ENCODE measurements at regions not wholly inside any gene's neighbourhood (a gene's known extent, or its start where the extent isn't known, plus 50 kb on each side); places are given as distances from the start of the nearest gene placed in this dataset.
"Not testable (repeated sequence)": the region's sequence is repeated elsewhere in the genome, so short reads cannot be mapped to it uniquely, and the experiment has no call there.

DNA sequence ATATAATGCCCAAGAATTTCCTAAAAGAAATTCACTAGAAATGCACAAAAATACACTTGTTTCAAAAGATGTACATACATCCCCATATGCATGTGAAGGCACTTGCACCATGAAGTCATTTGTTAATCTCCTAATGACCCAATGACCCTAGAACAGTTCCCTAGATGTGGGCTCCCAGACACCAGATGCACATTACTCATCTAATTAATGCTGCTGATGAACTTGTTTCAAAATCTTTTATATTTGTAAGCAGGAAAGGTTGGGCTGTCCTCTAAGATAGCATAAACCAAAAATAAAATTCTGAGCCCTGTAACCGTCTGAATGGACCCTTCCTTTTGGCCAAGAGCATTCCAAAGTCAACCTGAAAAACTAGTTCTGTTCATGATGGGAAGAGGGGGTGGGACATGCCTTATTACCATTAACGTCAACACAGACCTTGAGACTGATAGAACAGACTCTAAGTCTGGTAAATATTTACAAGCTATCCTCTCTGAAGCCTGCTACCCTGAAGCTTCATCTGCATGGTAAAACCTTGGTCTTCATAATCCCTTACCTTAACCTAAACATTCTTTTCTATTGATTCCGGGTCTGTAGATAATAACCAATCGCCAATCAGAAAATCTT lies 91.0 kb upstream of the DAPK1 start:
- DNase-seq (ENCODE audit: low spot score): no peak

DNA sequence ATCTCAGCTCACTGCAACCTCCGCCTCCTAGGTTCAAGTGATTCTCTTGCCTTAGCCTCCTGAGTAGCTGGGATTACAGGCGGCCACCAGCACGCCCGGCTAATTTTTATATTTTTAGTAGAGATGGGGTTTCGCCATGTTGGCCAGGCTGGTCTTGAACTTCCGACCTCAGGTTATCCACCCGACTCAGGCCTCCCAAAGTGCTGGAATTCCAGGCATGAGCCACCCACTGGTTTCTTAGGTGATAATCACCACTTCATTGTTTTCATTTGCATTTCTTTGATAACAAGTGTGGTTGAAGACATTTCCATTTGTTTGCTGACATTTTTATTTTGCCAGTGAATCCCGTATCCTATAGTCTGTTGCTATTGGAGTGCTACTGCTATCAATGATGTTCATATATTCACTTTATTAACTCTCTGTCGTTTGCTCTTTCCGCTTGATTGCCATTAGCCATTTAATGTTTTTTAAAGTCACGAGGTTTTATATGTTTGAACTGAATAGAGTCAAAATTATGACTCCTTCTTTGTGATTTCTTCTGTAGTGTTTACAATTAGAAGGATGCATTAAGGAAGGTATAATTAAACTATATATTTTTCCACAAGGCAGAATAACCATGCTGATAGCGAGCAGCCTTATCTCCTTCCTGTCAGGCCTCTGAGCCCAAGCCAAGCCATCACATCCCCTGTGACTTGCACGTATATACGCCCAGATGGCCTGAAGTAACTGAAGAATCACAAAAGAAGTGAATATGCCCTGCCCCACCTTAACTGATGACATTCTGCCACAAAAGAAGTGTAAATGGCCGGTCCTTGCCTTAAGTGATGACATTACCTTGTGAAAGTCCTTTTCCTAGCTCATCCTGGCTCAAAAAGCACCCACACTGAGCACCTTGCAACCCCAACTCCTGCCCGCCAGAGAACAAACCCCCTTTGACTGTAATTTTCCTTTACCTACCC lies 87.3 kb upstream of the DAPK1 start:
- DNase-seq (ENCODE audit: low spot score): not testable (repeated sequence)

DNA sequence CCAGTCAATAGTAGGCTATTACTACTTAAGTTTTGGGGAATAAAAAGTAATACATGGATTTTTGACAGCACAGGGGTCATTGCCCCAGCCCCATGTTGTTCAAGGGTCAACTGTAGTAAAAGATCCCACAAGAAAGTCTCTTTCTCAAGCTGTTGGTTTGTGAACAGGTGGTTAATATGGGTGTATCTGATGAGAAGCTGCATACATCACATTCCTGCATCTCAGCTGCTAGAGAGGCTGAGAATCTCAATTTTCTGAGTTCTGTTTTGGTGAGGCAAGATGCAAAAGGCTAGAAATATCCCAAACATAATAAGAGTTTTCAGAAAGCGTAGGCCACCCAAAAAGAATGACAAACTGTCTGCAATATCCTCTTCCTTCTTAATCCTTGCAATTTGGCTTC lies 76.8 kb upstream of the DAPK1 start:
- DNase-seq (ENCODE audit: low spot score): no peak

DNA sequence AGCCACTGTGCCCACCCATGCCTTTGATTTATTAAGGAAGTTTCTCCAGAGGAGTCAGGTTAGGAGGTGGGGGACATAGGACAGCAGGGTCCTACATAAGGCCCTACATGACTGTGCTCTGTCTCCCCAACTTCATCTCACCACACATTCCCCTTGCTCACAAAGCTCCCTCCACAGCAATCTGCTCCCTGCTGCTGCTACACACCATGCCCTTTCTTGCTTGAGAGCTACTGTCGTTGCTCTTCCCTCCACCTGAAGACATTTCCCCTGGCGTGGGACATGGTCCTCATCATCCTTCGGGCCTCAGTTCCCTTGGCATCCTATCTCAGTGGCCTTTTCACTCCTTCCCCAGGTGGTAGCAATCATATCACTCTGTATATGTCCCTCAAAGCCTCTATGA lies 75.9 kb upstream of the DAPK1 start:
- no peak for DNase-seq (ENCODE audit: low spot score)

DNA sequence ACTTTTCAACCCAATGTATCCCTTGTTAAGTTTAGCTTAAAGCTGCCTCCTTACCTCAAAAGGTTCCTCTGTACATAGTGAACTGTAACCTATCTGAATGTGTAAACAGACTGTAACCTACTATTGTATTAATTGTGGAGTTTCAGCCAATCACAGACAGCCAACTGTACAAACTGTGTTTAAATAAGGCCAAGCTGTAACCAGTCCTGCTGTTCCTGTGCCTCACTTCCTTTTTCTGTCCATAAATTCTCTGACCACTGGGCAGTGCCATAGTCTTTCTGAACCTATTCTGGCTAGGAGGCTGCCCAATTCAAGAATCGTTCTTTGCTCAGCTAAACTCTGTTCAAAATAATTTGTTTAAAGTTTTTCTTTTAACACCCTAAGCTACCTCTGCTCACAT lies 74.7 kb upstream of the DAPK1 start:
- DNase-seq (ENCODE audit: low spot score): no peak

DNA sequence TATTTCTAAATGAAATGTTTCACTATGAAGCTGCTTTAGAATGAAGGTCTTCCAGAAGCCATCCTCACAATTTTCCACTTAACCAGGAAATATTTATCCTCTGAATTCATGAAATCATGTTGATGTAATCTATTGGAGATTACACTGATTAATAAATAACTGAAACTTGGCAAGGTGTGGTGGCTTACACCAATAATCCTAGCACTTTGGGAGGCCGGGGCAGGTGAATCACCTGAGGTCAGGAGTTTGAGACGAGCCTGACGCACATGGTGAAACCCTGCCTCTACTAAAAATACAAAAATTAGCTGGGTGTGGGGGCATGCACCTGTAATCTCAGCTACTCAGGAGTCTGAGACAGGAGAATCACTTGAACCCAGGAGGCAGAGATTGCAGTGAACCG lies 73.8 kb upstream of the DAPK1 start:
- DNase-seq (ENCODE audit: low spot score): not testable (repeated sequence)

DNA sequence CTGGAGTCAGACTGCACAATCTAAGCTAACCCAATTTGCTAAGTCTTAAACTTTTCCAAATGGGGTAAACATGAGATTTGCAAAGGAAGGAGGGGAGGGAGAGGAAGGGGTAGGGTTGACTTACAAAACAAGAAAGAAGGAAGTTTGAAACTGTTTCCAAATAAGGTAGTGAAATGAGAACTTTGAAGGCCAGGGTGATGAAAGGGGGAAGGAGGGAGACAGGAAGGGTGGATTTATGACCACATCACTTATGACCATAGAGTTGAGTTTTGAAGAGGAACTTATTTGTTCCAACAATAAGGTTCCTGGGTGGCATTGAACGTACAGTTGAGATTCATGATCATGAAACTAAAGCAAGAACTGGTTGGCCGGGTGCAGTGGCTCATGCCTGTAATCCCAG lies 72.5 kb upstream of the DAPK1 start:
- no peak for DNase-seq (ENCODE audit: low spot score)

DNA sequence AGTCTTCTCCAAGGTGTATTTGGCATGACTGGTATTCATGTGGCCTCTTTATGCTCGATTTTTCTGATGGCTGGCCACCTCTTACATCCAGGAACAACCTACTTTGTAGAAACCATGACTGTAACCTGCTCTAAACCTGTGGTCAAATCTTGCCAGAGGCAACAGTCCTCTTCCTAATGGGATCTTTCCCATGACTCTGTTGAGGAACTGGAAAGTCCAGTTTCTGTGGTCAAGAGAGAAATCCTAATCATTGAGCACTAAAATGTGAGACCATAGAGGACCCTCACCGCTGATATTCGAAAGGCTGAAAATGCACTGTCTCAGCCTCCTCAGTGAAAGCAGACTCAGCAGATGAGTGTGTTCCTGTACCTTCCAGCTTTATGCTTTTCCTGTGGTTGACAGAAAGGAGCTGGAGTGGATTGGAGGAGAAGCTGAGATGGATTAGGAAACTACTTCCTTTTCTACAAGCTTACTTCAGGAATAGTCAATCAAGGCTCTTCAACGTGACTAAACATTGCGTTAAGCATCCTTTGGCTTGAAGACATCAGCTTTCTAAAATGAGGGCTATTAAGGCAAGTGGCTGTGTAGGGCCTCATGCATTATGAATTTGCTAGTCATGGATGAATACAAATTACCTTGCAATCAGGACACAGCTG lies 69.7 kb upstream of the DAPK1 start:
- DNase-seq (ENCODE audit: low spot score): no peak

DNA sequence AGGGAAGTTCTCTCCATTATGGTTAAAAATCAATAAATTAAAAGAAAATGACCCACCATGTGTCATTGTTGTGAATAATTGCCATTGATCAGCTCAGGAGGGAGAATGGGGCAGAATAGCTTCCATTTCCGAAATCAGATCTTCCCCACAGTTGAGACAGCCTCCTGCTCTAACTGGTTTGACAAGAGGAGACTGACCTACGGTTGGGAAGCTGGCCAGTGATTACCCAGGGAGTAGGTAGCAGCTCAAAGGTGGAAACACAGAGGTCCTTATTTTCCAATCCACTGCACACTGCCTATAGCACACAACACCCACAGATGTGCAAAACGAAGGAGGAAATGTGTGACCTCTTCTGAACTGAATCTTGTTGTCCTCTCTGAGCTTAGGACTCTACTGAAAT lies 69.0 kb upstream of the DAPK1 start:
- DNase-seq (ENCODE audit: low spot score): no peak

DNA sequence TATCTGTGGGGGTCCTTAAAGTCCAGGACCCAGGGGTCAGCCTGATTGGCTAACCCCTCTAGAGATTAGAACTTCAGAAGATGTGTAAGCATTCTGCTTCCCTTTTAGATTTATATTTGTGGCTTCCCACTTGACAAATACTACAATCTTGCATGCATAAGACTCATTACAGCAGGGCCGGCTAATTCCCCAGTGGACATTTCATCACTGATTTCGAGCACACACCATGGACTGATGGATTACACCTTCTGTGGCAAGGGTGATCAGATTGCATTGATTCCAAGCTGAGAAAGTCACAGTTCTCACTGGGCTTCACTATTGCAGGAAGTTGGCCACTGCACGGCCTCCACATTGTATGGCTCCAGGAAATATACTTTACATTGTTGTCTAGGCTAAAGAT lies 65.8 kb upstream of the DAPK1 start:
- DNase-seq (ENCODE audit: low spot score): no peak

DNA sequence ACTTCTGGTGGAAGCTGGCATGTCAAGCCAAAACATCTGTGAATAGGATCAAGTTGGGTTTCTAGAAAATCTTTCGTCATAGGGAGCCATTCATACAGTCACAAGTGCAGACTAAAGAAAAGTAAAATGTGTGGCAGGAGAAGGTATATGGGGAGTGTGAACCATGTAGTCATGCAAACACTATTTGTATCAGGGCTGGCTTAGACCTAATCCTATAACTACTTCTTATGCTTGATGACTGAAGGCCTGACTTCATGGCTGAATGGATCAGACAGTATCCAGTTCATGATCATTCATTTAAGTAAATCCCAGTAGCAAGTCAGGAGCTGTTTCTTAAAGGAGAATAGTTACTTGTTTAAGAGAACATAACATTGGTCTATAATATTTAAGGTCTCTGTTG lies 63.8 kb upstream of the DAPK1 start:
- DNase-seq (ENCODE audit: low spot score): no peak

DNA sequence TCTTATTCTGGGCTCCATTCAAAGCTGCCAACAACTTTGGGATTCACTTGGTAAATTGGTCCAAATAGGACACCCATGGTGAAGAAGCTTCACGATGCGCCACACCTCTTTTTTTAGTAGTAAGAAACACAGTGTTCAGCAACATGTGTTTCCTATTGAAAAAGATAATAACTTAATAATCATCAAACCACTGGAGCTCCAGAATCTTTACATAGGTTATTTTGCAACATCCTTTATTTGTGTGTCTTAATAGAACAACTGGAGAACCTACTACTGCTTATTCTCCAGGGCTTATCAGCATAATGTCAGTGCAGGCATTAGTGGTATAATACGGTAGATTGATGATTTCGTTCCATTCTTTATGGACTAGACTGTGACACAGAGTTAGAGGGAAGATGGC lies 63.3 kb upstream of the DAPK1 start:
- no peak for DNase-seq (ENCODE audit: low spot score)

DNA sequence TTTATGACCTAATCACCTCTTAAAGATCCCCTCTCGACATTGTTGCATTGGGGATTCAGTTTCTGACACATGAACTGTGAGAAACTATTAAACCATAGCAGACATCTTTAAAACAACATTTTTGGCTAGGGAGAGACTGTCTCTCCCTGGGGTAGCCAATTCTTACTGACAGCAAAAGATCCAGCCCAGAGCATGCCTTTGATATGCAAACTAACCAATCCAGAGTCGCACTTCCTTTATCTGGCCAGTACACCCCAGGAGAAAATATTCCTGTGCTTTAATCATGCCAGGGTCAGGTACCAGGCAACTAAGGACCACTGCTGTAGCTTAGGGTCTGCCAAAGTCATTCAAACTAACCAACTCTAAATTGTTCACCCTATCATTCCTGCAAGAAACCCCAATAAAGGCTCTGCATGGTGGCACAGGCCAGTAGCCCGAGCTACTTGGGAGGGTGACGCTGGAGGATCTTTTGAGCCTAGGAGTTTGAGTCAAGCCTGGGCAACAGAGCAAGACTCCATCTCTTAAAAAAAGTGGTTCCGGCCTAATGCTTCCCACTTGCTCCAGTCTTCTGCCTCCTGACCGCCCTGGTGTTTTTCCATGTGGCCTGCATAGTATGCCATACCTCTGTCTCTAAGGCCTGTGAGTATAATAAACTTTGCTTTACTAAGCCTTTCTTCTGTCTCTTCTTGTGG lies 62.3 kb upstream of the DAPK1 start:
- no peak for DNase-seq (ENCODE audit: low spot score)

DNA sequence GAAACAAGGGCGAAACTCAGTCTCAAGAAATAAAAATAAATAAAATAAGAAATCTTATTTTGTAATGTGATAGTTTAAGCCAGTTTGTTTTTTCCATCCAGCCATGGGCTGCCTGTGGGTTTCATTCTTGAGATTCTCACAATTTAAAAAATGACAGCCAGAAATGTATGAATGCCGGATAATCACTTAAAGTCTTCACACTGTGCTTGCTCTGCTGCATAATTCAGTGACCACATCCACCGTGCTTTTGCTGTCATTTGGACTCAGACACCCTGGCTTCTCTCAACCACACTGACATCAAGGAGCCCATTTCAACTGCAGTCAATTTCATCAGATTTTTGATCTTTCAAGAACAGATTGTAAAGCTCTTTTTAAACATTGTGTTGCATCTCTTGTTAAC lies 61.0 kb upstream of the DAPK1 start:
- DNase-seq (ENCODE audit: low spot score): no peak

DNA sequence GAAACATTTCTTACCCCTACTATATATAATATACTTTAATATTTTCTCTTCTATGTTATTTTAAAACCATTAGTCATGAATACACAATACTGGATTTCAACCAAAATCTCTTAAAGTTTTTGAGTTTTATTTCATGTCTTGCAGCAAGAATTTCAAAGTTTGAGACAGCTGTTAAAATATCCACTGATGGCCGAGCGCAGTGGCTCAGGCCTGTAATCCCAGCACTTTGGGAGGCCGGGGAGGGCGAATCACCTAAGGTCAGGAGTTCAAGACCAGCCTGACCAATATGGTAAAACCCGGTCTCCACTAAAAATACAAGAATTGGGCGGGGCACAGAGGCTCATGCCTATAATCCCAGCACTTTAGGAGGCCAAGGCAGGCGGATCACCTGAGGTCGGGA lies 59.7 kb upstream of the DAPK1 start:
- no peak for DNase-seq (ENCODE audit: low spot score)

DNA sequence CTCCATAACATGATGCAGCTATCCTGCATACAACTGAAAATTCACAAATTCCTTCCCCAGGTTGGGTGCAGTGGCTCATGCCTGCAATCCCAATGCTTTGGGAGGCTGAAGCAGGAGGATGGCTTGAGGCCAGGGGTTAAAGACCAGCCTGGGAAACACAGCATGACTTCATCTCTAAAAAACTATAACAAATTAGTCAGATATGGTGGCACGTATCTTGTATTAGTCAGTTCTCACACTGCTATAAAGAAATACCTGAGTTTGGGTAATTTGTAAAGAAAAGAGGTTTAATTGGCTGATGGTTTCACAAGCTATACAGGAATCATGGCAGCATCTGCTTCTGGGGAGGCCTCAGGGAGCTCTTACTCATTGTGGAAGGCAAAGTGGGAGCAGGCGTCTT lies 56.4 kb upstream of the DAPK1 start:
- no peak for DNase-seq (ENCODE audit: low spot score)

DNA sequence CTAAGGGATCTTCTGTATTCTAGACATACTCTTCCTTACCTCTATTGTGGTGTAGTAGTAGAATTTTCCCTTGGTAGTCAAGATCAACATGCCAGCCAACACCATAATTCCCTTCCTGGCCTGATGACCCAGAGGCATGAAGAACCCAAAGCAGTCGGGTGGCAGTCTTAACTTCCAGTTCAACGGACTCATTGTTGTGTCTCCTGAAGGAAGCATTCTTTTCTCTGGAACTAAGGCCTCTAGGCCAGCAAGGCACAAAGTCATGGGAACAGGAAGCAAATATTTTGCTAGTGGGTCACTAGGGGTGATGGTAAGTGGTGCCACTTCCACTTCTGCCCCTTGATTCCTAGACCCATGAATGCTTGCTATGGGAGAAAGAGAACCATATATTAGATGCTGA lies 55.2 kb upstream of the DAPK1 start:
- no peak for DNase-seq (ENCODE audit: low spot score)

DNA sequence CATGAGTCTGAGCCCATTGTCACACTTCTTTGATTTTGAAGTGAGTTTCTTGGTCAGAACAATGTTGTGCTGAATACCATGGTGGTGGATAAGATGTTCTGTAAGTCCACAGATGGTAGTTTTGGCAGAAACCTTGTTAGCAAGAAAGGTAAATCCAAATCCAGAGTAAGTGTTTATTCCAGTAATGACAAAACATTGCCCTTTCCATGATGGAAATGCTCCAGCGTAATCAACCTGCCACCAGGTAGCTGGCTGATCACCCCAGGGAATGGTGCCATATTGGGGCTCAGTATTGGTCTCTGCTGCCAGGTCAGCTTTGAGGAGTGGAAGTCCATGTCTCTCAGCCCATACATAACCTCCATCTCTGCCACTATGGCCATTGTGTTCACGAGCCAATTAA lies 54.7 kb upstream of the DAPK1 start:
- no peak for DNase-seq (ENCODE audit: low spot score)

DNA sequence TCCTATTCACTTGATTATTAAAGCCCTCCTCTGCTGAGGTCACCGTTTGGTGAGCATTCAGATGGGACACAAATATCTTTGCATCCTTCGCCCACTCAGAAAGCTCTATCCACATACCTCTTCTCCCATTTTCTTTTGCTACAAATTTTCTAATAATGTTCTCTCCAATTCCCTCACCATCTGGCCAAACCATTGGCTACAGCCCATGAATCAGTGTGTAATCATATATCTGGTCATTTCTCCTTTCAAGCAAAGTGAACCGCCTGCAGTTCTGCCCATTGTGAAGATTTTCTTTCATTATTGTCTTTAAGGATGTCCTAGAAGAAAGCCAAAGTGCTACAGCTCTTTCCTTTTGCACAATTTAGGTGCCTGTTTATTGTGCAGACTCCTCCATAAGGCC lies 54.2 kb upstream of the DAPK1 start:
- DNase-seq (ENCODE audit: low spot score): no peak

DNA sequence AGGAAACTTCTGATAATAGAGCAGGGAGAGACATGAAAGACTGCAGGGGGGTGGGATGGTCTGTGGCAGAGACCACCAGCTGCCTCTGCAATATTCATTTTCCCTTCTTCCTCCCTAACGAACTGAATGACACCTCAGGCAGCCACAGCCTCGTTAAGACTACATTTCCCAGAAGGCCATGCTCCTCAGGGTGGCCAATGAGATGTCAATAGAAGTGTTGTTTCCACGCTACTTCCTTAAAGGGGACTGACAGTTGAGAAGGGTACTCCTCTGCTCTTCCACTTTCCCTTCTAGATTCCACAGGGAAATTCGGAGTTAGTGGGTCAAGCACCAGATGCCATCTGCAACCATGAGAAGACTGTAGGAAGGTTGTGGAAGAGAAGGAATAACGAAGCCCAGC lies 52.0 kb upstream of the DAPK1 start:
- no peak for DNase-seq (ENCODE audit: low spot score)

DNA sequence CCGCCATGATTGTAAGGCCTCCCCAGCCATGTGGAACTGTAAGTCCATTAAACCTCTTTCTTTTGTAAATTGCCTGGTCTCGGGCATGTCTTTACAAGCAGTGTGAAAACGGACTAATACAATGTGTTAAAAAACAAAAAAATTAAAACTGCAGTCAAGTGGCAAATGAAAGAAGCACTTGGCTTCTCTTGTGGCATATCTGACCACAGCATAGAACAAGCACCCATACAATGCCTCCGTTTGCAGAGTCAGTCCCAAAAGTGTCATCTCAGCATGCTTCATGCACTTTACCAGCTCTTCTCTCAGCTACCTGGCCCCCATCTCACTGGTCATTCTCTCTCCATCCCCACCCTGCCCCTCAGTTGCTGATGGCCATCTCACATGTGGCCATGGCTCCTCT lies 51.1 kb upstream of the DAPK1 start:
- no peak for DNase-seq (ENCODE audit: low spot score)

DNA sequence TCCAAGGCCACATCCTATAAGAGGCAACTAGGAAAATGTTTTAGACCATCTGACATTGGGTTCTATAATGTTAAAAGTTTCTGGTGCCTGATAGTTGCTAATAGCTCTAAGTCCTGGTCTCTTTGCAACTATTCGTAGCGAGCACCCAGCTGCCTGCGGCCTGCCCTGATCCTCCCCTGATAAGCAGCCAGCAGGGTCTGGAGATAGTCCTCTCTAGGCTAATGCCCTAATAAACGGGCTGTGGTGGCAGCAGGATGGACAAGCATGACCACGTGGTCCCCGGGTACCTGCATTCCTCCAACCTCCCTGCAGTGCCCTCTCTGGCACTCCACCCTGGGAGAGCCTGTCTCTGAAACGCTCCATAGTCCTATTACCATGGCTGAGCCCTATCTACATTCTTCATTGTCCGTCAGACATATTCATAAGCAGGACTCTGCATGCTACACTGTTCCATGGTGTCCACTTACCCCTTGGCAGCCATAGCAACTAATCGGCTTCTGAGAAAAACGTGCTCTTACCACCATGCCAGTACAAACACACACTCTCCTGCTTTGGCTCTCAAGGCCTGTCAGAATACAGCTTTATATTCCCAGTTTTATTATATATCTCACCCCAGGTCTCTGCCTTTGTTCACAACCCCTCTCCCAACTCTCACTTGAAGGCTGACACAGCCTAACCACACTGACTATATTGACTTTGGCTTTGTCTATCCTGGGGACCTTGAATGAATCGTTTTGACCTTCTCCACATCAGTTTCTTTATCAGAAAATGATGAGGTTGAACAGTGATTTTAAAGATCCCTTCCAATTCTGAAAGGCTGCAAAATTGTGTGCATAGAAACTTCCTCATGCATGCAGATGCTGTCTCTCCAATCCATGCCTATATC lies 49.9 kb upstream of the DAPK1 start:
- DNase-seq (ENCODE audit: low spot score): no peak

Data from D341Med (cell line).